K562 (cell line): ENCODE measurements at regions not wholly inside any gene's neighbourhood (a gene's known extent, or its start where the extent isn't known, plus 50 kb on each side); places are given as distances from the start of the nearest gene placed in this dataset.

Source experiments
- ATAC-seq: fragments of 200-7000 bp; cut with Tn5 transposase; 3 replicates; pipeline ENCODE4 v1.9.1; 2020; ENCODE audit warnings: moderate library complexity
- BruUV-seq: library from RNA; stranded (reverse); fragments of 400-500 nt; replicated peaks from 2 replicates; lab custom pipeline; 2021; lab: Mats Ljungman, UMichigan
- CTCF ChIA-PET: fragments of 300-600 bp; formaldehyde crosslinking; extraction: SDS; loops from one replicate; lab custom pipeline; 2021; ENCODE audit warnings: low intra/inter-chr PET ratio; lab: Yijun Ruan, JAX
- POLR2A ChIA-PET: fragments of 300-600, 350-650 bp; sonication (Branson Sonifier 250); formaldehyde crosslinking; extraction: SDS; loops from one replicate; lab custom pipeline; 2021; ENCODE audit warnings: antibody characterized with exemption, inconsistent platforms; lab: Yijun Ruan, JAX
- DNase-seq, 4 experiments: peaks; one replicate each; pipeline versions ENCODE4 v3.0.0 to v3.0.0-alpha.2; 2011 to 2018; ENCODE audit warnings: low spot score in 3 of 4, mixed read lengths in 3 of 4; ENCODE audit errors: extremely low read depth in 1 of 4
- FAIRE-seq: peaks from 2 replicates; lab custom pipeline; 2011; peaks lifted over from hg19 to GRCh38; lab: Jason Lieb, UNC
- H2AFZ ChIP-seq: 2 replicates; pipeline ENCODE4 v1.6.0; 2011; ENCODE audit warnings: low read depth, low read length, control low read depth, inconsistent platforms
- H3K27ac ChIP-seq: fragments of 200-600 bp; 3 replicates; pipeline ENCODE4 v1.8.0; 2011; ENCODE audit warnings: low read depth, mild to moderate bottlenecking, control low read depth, inconsistent platforms, low read length, moderate library complexity, mixed read lengths; ENCODE audit errors: extremely low read depth
- H3K27me3 ChIP-seq, 2 experiments: fragments of 300-600 bp in 1 of 2; 2 replicates in 1 of 2; 3 replicates in 1 of 2; pipeline versions ENCODE4 v1.6.0 to v1.8.0; 2011; ENCODE audit warnings: inconsistent platforms in 2 of 2, low read length in 2 of 2, mild to moderate bottlenecking in 1 of 2, mixed read lengths in 1 of 2, moderate library complexity in 1 of 2; ENCODE audit not compliant: control insufficient read depth in 2 of 2, insufficient read depth in 2 of 2
- H3K36me3 ChIP-seq: fragments of 300-600 bp; 3 replicates; pipeline ENCODE4 v1.8.0; 2011; ENCODE audit warnings: mild to moderate bottlenecking, low read length, inconsistent platforms; ENCODE audit not compliant: control insufficient read depth, insufficient read depth
- H3K4me1 ChIP-seq, 2 experiments: fragments of 200-600 bp in 1 of 2; replicated peaks in 1 of 2; 2 replicates in 1 of 2; 3 replicates in 1 of 2; pipeline versions ENCODE4 v1.5.1 to v1.8.0; 2011; ENCODE audit warnings: inconsistent platforms in 2 of 2, low read length in 2 of 2, mild to moderate bottlenecking in 1 of 2, mixed read lengths in 1 of 2, moderate library complexity in 1 of 2; ENCODE audit not compliant: control insufficient read depth in 2 of 2, insufficient read depth in 2 of 2
- H3K4me2 ChIP-seq: 2 replicates; pipeline ENCODE4 v1.6.1; 2011; ENCODE audit warnings: low read length, control low read depth, inconsistent platforms, mixed read lengths; ENCODE audit not compliant: insufficient read depth
- H3K4me3 ChIP-seq: fragments of 200-600 bp; sonication (generic), shearing (Covaris generic); 2 replicates; pipeline ENCODE4 v1.5.1; 2016; ENCODE audit warnings: control low read depth, inconsistent platforms
- H3K79me2 ChIP-seq: fragments of 200-600 bp; 3 replicates; pipeline ENCODE4 v1.8.0; 2011; ENCODE audit warnings: low read length, inconsistent platforms; ENCODE audit not compliant: control insufficient read depth, insufficient read depth
- H3K9ac ChIP-seq, 2 experiments: 2 replicates each; pipeline versions ENCODE4 v1.6.0 to v1.6.1; 2011; ENCODE audit warnings: low read depth in 2 of 2, low read length in 2 of 2, control low read depth in 1 of 2, inconsistent platforms in 1 of 2, mild to moderate bottlenecking in 1 of 2, mixed read lengths in 1 of 2; ENCODE audit not compliant: insufficient read depth in 1 of 2
- H3K9me1 ChIP-seq: one replicate; pipeline ENCODE4 v1.6.0; 2011; ENCODE audit warnings: inconsistent platforms, mild to moderate bottlenecking, low read length, moderate library complexity; ENCODE audit not compliant: control insufficient read depth, insufficient read depth
- H3K9me3 ChIP-seq: replicated peaks from 2 replicates; pipeline ENCODE4 v1.5.1; 2011; ENCODE audit warnings: low read depth, low read length, inconsistent platforms; ENCODE audit not compliant: control insufficient read depth, insufficient read depth
- H4K20me1 ChIP-seq: replicated peaks from 2 replicates; pipeline ENCODE4 v1.6.1; 2011; ENCODE audit warnings: low read length, inconsistent platforms, mixed read lengths; ENCODE audit not compliant: control insufficient read depth, insufficient read depth
- GABPA ChIP-seq: fragments of 200-800 bp; sonication (Bioruptor generic); conservative IDR thresholded peaks from 2 replicates; pipeline ENCODE4 v1.6.1; 2016; ENCODE audit warnings: low read depth, missing genetic modification characterization, missing compliant biosample characterization
- GABPB2 ChIP-seq: fragments of 250-450 bp; sonication (Bioruptor Pico); conservative IDR thresholded peaks from 2 replicates; pipeline ENCODE4 v1.5.1; 2021; ENCODE audit warnings: mild to moderate bottlenecking
- KLF16 ChIP-seq: IDR thresholded peaks from 2 replicates; pipeline ENCODE4 v1.6.1; 2016; ENCODE audit warnings: antibody characterized with exemption
- MECOM ChIP-seq: fragments of 250-450 bp; sonication (Bioruptor Pico); IDR thresholded peaks from 2 replicates; pipeline ENCODE4 v1.8.0; 2022; ENCODE audit warnings: inconsistent platforms
- MEF2D ChIP-seq: conservative IDR thresholded peaks from 2 replicates; pipeline ENCODE4 v1.6.1; 2016; ENCODE audit warnings: low read depth, missing genetic modification characterization, missing compliant biosample characterization
- MEIS2 ChIP-seq: fragments of 450-650 bp; IDR thresholded peaks from 2 replicates; pipeline ENCODE4 v1.6.1; 2014; ENCODE audit warnings: mild to moderate bottlenecking; ENCODE audit not compliant: partially characterized antibody
- RAD21 ChIP-seq, 2 experiments: fragments of 250-450 bp in 1 of 2; fragments of 450-650 bp in 1 of 2; sonication (Bioruptor Pico) in 1 of 2; formaldehyde crosslinking in 1 of 2; IDR thresholded peaks in 1 of 2; conservative IDR thresholded peaks in 1 of 2; 2 replicates each; pipeline versions ENCODE4 v1.4.0 to v1.8.0; 2020 to 2022; ENCODE audit warnings: mild to moderate bottlenecking in 2 of 2, moderate library complexity in 1 of 2
- RBM17 ChIP-seq: fragments of 200-400 bp; formaldehyde crosslinking; IDR thresholded peaks from 2 replicates; pipeline ENCODE4 v1.6.1; 2017; ENCODE audit warnings: low read depth, mild to moderate bottlenecking, low read length, borderline replicate concordance
- SAFB2 ChIP-seq: fragments of 200-400 bp; formaldehyde crosslinking; IDR thresholded peaks from 2 replicates; pipeline ENCODE4 v1.6.1; 2018; ENCODE audit warnings: borderline replicate concordance, low read length, low read depth, moderate library complexity; ENCODE audit not compliant: severe bottlenecking
- SMARCA5 ChIP-seq: fragments of 450-650 bp; IDR thresholded peaks from 2 replicates; pipeline ENCODE4 v1.6.1; 2016
- STAT5B ChIP-seq: fragments of 250-450 bp; sonication (Bioruptor Pico); IDR thresholded peaks from 2 replicates; pipeline ENCODE4 v1.8.0; 2021; ENCODE audit warnings: mild to moderate bottlenecking, inconsistent platforms
- ZNF644 ChIP-seq: fragments of 200-800 bp; sonication (Bioruptor generic); IDR thresholded peaks from 2 replicates; pipeline ENCODE4 v1.6.1; 2016; ENCODE audit warnings: low read depth, missing genetic modification characterization, missing compliant biosample characterization
- ZNF75A ChIP-seq: fragments of 450-650 bp; formaldehyde crosslinking; IDR thresholded peaks from 2 replicates; pipeline ENCODE4 v1.4.0; 2020; ENCODE audit warnings: mild to moderate bottlenecking
- WGBS: fragments of 100-300 bp; shearing (Covaris generic); methylation state at CpG from one replicate; pipeline ENCODE4 v1.1.6; 2016; ENCODE audit warnings: low coverage, mixed read lengths; ENCODE audit not compliant: insufficient coverage; ENCODE audit errors: missing lambda C conversion rate; 5-methylcytosine and 5-hydroxymethylcytosine counted together
- in situ Hi-C: fragments of 300-500 bp; cut with MboI; formaldehyde crosslinking; loops from 4 replicates; pipeline ENCODE4 v1.15.0; 2018; ENCODE audit warnings: inconsistent platforms, mixed read lengths
- intact Hi-C: fragments of 100-400 bp; cut with micrococcal nuclease; formaldehyde crosslinking; loops from 2 replicates; pipeline ENCODE4 v1.14.2; 2022
- TF ChIP-seq, protein P1 (sequence below): fragments of 200-800 bp; sonication (Bioruptor generic); IDR thresholded peaks from 2 replicates; pipeline ENCODE4 v1.6.1; 2017; ENCODE audit warnings: missing genetic modification characterization, missing compliant biosample characterization

GRCh38 chr19:28948566-28948965, 264.4 kb downstream of the UQCRFS1 start (continued):
- TF ChIP-seq RBM17 (no peak), SAFB2 (no peak), ZNF75A (CRISPR knock-in tag) (no peak), ZNF644 (no peak), MECOM (no peak), MEIS2 (no peak), KLF16 (no peak), SMARCA5 (no peak)

GRCh38 chr19:28948026-28948425, 264.9 kb downstream of the UQCRFS1 start:
- H3K27me3 ChIP-seq, result no peaks in the 10 kb centered on the region; a peak in 2 of 5 replicates
- in situ Hi-C loops (no loop called here), intact Hi-C loops (loop anchor here (10.0 kb wide), 1 partner anchor 577 kb away; the partner anchor contains the start of gene VSTM2B)
- DNase-seq, result no peak
- H3K27ac ChIP-seq, result no peak overlapping the region
- H2AFZ ChIP-seq, result no peak overlapping the region
- H3K36me3 ChIP-seq, result no peaks in the 10 kb centered on the region
- POLR2A ChIA-PET, result no interaction called here
- H4K20me1 ChIP-seq, result no peaks in the 10 kb centered on the region
- no peaks in the 10 kb centered on the region for H3K79me2 ChIP-seq
- H3K4me2 ChIP-seq, result no peak overlapping the region
- TF ChIP-seq MEF2D (tag) (no peak), RAD21 (CRISPR knock-in tag; conservative IDR thresholded peaks at IDR 0.05 in 1 of 2, IDR thresholded peaks at IDR 0.05 in 1 of 2) (no peak), GABPA (no peak), STAT5B (CRISPR knock-in tag) (no peak), GABPB2 (CRISPR knock-in tag) (no peak)
- TF ChIP-seq, protein P1, sequence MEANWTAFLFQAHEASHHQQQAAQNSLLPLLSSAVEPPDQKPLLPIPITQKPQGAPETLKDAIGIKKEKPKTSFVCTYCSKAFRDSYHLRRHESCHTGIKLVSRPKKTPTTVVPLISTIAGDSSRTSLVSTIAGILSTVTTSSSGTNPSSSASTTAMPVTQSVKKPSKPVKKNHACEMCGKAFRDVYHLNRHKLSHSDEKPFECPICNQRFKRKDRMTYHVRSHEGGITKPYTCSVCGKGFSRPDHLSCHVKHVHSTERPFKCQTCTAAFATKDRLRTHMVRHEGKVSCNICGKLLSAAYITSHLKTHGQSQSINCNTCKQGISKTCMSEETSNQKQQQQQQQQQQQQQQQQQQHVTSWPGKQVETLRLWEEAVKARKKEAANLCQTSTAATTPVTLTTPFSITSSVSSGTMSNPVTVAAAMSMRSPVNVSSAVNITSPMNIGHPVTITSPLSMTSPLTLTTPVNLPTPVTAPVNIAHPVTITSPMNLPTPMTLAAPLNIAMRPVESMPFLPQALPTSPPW (CRISPR knock-in tag), result no peak
- TF ChIP-seq, all 486 proteins: peak for 0
- CTCF ChIA-PET, result no interaction called here
- FAIRE-seq, result no peak
- H3K9me1 ChIP-seq, result no peaks in the 10 kb centered on the region
- H3K9me3 ChIP-seq, result no peaks in the 10 kb centered on the region
- no peak overlapping the region for H3K4me3 ChIP-seq
- ATAC-seq, result no peak
- H3K9ac ChIP-seq, result no peak overlapping the region
- WGBS, result 0% methylated on average over 13 of the region's 13 CpGs
- no peaks in the 10 kb centered on the region for H3K4me1 ChIP-seq
- no TSS peak for BruUV-seq
